DOHH2 (cell line): ENCODE measurements at regions not wholly inside any gene's neighbourhood (a gene's known extent, or its start where the extent isn't known, plus 50 kb on each side); places are given as distances from the start of the nearest gene placed in this dataset.

Experiments used
- H3F3A ChIP-seq: fragments of 200-600 bp; sonication (generic), shearing (Covaris generic); 2 replicates; pipeline ENCODE4 v1.6.0; 2016; ENCODE audit warnings: antibody characterized with exemption, mild to moderate bottlenecking; ENCODE audit not compliant: control insufficient read depth, insufficient read depth
- H3K27ac ChIP-seq: fragments of 200-600 bp; sonication (generic); 2 replicates; pipeline ENCODE4 v1.5.1; 2014; ENCODE audit warnings: low read depth, mild to moderate bottlenecking, low read length, moderate library complexity
- H3K27me3 ChIP-seq: fragments of 200-600 bp; sonication (generic); 2 replicates; pipeline ENCODE4 v1.6.1; 2014; ENCODE audit warnings: mild to moderate bottlenecking, low read length, mixed read lengths; ENCODE audit not compliant: control insufficient read depth
- H3K36me3 ChIP-seq: fragments of 200-600 bp; sonication (generic); 2 replicates; pipeline ENCODE4 v1.6.1; 2014; ENCODE audit warnings: mild to moderate bottlenecking, low read length, moderate library complexity, mixed read lengths; ENCODE audit not compliant: control insufficient read depth
- H3K4me1 ChIP-seq: fragments of 200-600 bp; sonication (generic); 2 replicates; pipeline ENCODE4 v1.6.1; 2014; ENCODE audit warnings: mild to moderate bottlenecking, low read length, mixed read lengths; ENCODE audit not compliant: control insufficient read depth
- H3K4me2 ChIP-seq: fragments of 200-600 bp; sonication (generic); 2 replicates; pipeline ENCODE4 v1.6.0; 2014; ENCODE audit warnings: mild to moderate bottlenecking, low read length, moderate library complexity
- H3K4me3 ChIP-seq: fragments of 200-600 bp; sonication (generic); 2 replicates; pipeline ENCODE4 v1.5.1; 2014; ENCODE audit warnings: mild to moderate bottlenecking, low read length, mixed read lengths
- H3K79me2 ChIP-seq: fragments of 200-600 bp; sonication (generic); 2 replicates; pipeline ENCODE4 v1.6.1; 2014; ENCODE audit warnings: mild to moderate bottlenecking, low read length, mixed read lengths; ENCODE audit not compliant: control insufficient read depth
- H3K9me2 ChIP-seq: fragments of 200-600 bp; sonication (generic); replicated peaks from 2 replicates; pipeline ENCODE4 v1.6.1; 2014; ENCODE audit warnings: mild to moderate bottlenecking, low read length, mixed read lengths; ENCODE audit not compliant: control insufficient read depth
- H3K9me3 ChIP-seq: fragments of 200-600 bp; sonication (generic); 2 replicates; pipeline ENCODE4 v1.6.1; 2014; ENCODE audit warnings: antibody characterized with exemption, low read length, mixed read lengths; ENCODE audit not compliant: control insufficient read depth, insufficient read depth
- H4K20me1 ChIP-seq: fragments of 200-600 bp; sonication (generic); 2 replicates; pipeline ENCODE4 v1.6.0; 2014; ENCODE audit warnings: low read depth, mild to moderate bottlenecking, antibody characterized with exemption, low read length, moderate library complexity; ENCODE audit not compliant: control insufficient read depth, insufficient read depth
- EZH2phosphoT487 ChIP-seq: fragments of 200-600 bp; sonication (generic); IDR thresholded peaks from 2 replicates; pipeline ENCODE4 v1.6.1; 2017; ENCODE audit warnings: borderline replicate concordance, mild to moderate bottlenecking, antibody characterized with exemption, low read length, moderate library complexity, mixed read lengths
- TF ChIP-seq, protein P1 (sequence below): fragments of 200-600 bp; sonication (generic); IDR thresholded peaks from one replicate; pipeline ENCODE4 v1.5.1; 2014; ENCODE audit warnings: antibody characterized with exemption, mild to moderate bottlenecking, low read depth, low read length; ENCODE audit not compliant: poor library complexity, severe bottlenecking

DNA sequence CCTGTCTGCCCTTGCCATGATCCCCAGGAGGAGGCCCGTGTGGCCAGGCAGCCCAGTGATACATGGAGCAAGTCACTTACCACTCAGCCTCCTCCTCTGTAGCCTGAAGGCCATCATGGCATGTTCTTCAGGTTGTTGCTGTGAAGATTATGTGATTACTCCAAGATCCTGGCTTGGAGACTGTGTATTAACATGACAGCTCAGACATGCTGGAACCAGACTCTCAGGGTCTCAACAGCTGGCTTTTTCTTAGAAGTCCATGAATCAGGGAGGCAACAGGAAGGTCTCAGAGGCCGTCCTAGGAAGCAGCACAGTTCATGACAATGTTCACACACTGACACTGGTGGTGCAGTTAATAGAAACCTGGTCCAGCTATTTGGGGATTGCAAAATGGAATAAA is 158.6 kb upstream of the TWIST2 start:
- Histone ChIP-seq H3K4me2 (no peak overlapping the region), H3K79me2 (no peaks in the 10 kb centered on the region), H3K4me1 (no peaks in the 10 kb centered on the region), H3K9me3 (no peaks in the 10 kb centered on the region), H4K20me1 (no peaks in the 10 kb centered on the region), H3K27ac (no peak overlapping the region), H3K27me3 (no peaks in the 10 kb centered on the region), H3K9me2 (no peaks in the 10 kb centered on the region), H3F3A (no peaks in the 10 kb centered on the region), H3K36me3 (no peaks in the 10 kb centered on the region), H3K4me3 (no peak overlapping the region)
- no peak for TF ChIP-seq EZH2phosphoT487
- TF ChIP-seq, protein P1, sequence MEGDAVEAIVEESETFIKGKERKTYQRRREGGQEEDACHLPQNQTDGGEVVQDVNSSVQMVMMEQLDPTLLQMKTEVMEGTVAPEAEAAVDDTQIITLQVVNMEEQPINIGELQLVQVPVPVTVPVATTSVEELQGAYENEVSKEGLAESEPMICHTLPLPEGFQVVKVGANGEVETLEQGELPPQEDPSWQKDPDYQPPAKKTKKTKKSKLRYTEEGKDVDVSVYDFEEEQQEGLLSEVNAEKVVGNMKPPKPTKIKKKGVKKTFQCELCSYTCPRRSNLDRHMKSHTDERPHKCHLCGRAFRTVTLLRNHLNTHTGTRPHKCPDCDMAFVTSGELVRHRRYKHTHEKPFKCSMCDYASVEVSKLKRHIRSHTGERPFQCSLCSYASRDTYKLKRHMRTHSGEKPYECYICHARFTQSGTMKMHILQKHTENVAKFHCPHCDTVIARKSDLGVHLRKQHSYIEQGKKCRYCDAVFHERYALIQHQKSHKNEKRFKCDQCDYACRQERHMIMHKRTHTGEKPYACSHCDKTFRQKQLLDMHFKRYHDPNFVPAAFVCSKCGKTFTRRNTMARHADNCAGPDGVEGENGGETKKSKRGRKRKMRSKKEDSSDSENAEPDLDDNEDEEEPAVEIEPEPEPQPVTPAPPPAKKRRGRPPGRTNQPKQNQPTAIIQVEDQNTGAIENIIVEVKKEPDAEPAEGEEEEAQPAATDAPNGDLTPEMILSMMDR, result no peak

DNA sequence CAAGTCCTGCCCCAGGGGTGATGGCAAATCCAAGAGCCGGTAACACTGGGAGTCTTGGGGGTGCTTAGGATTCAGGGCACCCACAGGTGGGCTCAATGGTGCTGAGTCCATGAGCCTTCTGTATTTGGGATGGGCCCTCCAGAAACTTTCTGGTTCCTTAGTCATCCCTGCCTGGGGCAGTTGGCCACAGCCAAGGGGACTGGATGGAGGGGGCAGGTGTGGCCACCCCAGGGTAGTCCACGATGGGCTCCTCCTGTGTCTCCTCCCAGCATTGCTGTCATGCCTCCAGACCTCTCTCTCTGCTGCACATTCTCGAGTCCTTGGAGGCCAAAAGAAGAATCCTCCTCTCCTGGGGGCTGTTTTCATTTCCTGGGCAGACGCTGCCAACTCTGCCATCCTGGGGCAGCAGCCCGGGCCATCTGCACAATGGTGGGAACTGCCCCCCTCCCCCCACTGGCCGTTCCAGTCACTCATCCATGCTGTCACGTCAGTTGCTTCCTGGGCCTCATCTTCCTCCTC is 158.0 kb upstream of the TWIST2 start:
- TF ChIP-seq EZH2phosphoT487, result no peak
- TF ChIP-seq, protein P1, result no peak
- H3K27me3 ChIP-seq, result no peaks in the 10 kb centered on the region
- no peaks in the 10 kb centered on the region for H4K20me1 ChIP-seq
- no peaks in the 10 kb centered on the region for H3K4me1 ChIP-seq
- H3K4me3 ChIP-seq, result no peak overlapping the region
- H3K9me3 ChIP-seq, result no peaks in the 10 kb centered on the region
- H3K36me3 ChIP-seq, result no peaks in the 10 kb centered on the region
- no peaks in the 10 kb centered on the region for H3F3A ChIP-seq
- H3K9me2 ChIP-seq, result no peaks in the 10 kb centered on the region
- H3K4me2 ChIP-seq, result no peak overlapping the region
- H3K27ac ChIP-seq, result no peak overlapping the region
- no peaks in the 10 kb centered on the region for H3K79me2 ChIP-seq

DNA sequence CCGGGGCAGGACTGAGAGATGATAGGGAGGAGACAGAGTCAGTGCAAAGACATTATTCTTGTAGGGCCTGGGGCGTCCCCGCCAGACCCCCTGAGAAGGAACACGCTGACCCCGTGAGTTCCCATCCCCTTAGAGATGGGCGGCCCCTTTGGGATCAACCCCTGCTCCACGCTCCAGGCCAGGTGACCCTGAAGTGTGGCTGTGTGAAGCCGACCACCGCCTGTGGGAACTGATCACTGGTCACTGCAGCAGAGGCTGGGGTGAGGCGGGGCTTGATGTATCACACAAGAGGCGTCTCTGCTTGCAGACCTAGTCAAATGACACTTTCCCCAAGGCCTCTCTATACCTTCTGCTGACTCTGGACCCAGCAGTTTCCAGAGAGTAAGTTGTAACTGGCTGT is 157.4 kb upstream of the TWIST2 start:
- H3K36me3 ChIP-seq, result no peaks in the 10 kb centered on the region
- H4K20me1 ChIP-seq, result no peaks in the 10 kb centered on the region
- H3K4me2 ChIP-seq, result no peak overlapping the region
- H3K9me2 ChIP-seq, result no peaks in the 10 kb centered on the region
- H3K4me3 ChIP-seq, result no peak overlapping the region
- no peaks in the 10 kb centered on the region for H3F3A ChIP-seq
- no peak overlapping the region for H3K27ac ChIP-seq
- H3K4me1 ChIP-seq, result no peaks in the 10 kb centered on the region
- H3K27me3 ChIP-seq, result no peaks in the 10 kb centered on the region
- H3K9me3 ChIP-seq, result no peaks in the 10 kb centered on the region
- no peaks in the 10 kb centered on the region for H3K79me2 ChIP-seq
- no peak for TF ChIP-seq EZH2phosphoT487
- TF ChIP-seq, protein P1, result no peak
